ENCODE measurements at regions not wholly inside any gene's neighbourhood (a gene's known extent, or its start where the extent isn't known, plus 50 kb on each side); places are given as distances from the start of the nearest gene placed in this dataset.

GRCh38 chr5:86546044-86546443 is 71.7 kb upstream of the COX7C start:
- BruUV-seq (replicated peaks) = no TSS peak
- no peaks in the 10 kb centered on the region for H3K9me3 ChIP-seq (ENCODE audit: insufficient read depth, low read depth)
- no peaks in the 10 kb centered on the region for H3K27me3 ChIP-seq (ENCODE audit: insufficient read depth, low read depth)
- POLR2A ChIA-PET (ENCODE audit: unreplicated experiment) = no interaction called here
- no peak for DNase-seq
- H3K36me3 ChIP-seq (ENCODE audit: low read depth) = no peaks in the 10 kb centered on the region
- no peak overlapping the region for H3K4me3 ChIP-seq
- no peaks in the 10 kb centered on the region for H4K20me1 ChIP-seq (ENCODE audit: insufficient read depth)
- no peaks in the 10 kb centered on the region for H3F3A ChIP-seq (ENCODE audit: insufficient read depth, low read depth)
- H3K4me2 ChIP-seq = no peak overlapping the region
- no peak overlapping the region for H2AFZ ChIP-seq
- intact Hi-C loops (cut with micrococcal nuclease; ENCODE audit: unreplicated experiment) = no loop called here
- H3K27ac ChIP-seq = no peak overlapping the region
- no peaks in the 10 kb centered on the region for H3K79me2 ChIP-seq (ENCODE audit: low read depth)
- no peak for TF ChIP-seq EZH2 (IDR thresholded peaks at IDR 0.05; ENCODE audit: low read depth)
- no peak for TF ChIP-seq CTCF (conservative IDR thresholded peaks at IDR 0.05)
- CTCF ChIA-PET = no interaction called here
- H3K9me2 ChIP-seq (ENCODE audit: insufficient read depth) = no peaks in the 10 kb centered on the region
- no peaks in the 10 kb centered on the region for H3K4me1 ChIP-seq (replicated peaks; ENCODE audit: insufficient read depth)

- Histone ChIP-seq H3K36me3 (ENCODE audit: low read depth) (no peaks in the 10 kb centered on the region), H3K4me1 (replicated peaks; ENCODE audit: insufficient read depth) (no peaks in the 10 kb centered on the region), H3K9me2 (ENCODE audit: insufficient read depth) (no peaks in the 10 kb centered on the region), H3K27ac (no peak overlapping the region), H3K79me2 (ENCODE audit: low read depth) (no peaks in the 10 kb centered on the region), H3K4me2 (no peak overlapping the region), H3F3A (ENCODE audit: insufficient read depth, low read depth) (no peaks in the 10 kb centered on the region), H2AFZ (no peak overlapping the region), H3K9me3 (ENCODE audit: insufficient read depth, low read depth) (no peaks in the 10 kb centered on the region), H3K27me3 (ENCODE audit: insufficient read depth, low read depth) (no peaks in the 10 kb centered on the region), H4K20me1 (ENCODE audit: insufficient read depth) (no peaks in the 10 kb centered on the region), H3K4me3 (no peak overlapping the region)
- no TSS peak for BruUV-seq (replicated peaks)
- TF ChIP-seq EZH2 (IDR thresholded peaks at IDR 0.05; ENCODE audit: low read depth) (no peak), CTCF (conservative IDR thresholded peaks at IDR 0.05) (no peak; the same call in 1 of the 2 replicates)
- DNase-seq = no peak
- intact Hi-C loops (cut with micrococcal nuclease; ENCODE audit: unreplicated experiment) = no loop called here
- CTCF ChIA-PET = no interaction called here
- POLR2A ChIA-PET (ENCODE audit: unreplicated experiment) = no interaction called here
These were observed 71.2 kb upstream of the COX7C start for GRCh38 chr5:86546582-86546981.

GRCh38 chr5:86554638-86555037 is 63.1 kb upstream of the COX7C start:
- TF ChIP-seq CTCF (conservative IDR thresholded peaks at IDR 0.05) = no peak
- TF ChIP-seq EZH2 (IDR thresholded peaks at IDR 0.05; ENCODE audit: low read depth) = no peak
- no peaks in the 10 kb centered on the region for H3K36me3 ChIP-seq (ENCODE audit: low read depth)
- H3K79me2 ChIP-seq (ENCODE audit: low read depth) = no peaks in the 10 kb centered on the region
- no peak for DNase-seq
- POLR2A ChIA-PET (ENCODE audit: unreplicated experiment) = no interaction called here
- H2AFZ ChIP-seq = no peak overlapping the region
- no peaks in the 10 kb centered on the region for H3K9me3 ChIP-seq (ENCODE audit: insufficient read depth, low read depth)
- intact Hi-C loops (cut with micrococcal nuclease; ENCODE audit: unreplicated experiment) = no loop called here
- no TSS peak for BruUV-seq (replicated peaks)
- H3K4me1 ChIP-seq (replicated peaks; ENCODE audit: insufficient read depth) = no peaks in the 10 kb centered on the region
- no peaks in the 10 kb centered on the region for H3F3A ChIP-seq (ENCODE audit: insufficient read depth, low read depth)
- no peaks in the 10 kb centered on the region for H3K9me2 ChIP-seq (ENCODE audit: insufficient read depth)
- CTCF ChIA-PET = no interaction called here
- H3K4me3 ChIP-seq = no peak overlapping the region
- H3K4me2 ChIP-seq = no peak overlapping the region
- no peaks in the 10 kb centered on the region for H4K20me1 ChIP-seq (ENCODE audit: insufficient read depth)
- H3K27me3 ChIP-seq (ENCODE audit: insufficient read depth, low read depth) = no peaks in the 10 kb centered on the region
- H3K27ac ChIP-seq = no peak overlapping the region
